WERI-Rb-1 (cell line): ENCODE measurements at regions not wholly inside any gene's neighbourhood (a gene's known extent, or its start where the extent isn't known, plus 50 kb on each side); places are given as distances from the start of the nearest gene placed in this dataset.

ENCODE experiments used
- DNase-seq: peaks from one replicate; pipeline ENCODE4 v3.0.0-alpha.2; 2020
- H3K27ac ChIP-seq: fragments of 250-450 bp; sonication (Bioruptor Pico); 2 replicates; pipeline ENCODE4 v1.5.1; 2020; ENCODE audit warnings: mild to moderate bottlenecking, moderate library complexity
- H3K27me3 ChIP-seq: fragments of 250-450 bp; sonication (Bioruptor Pico); 2 replicates; pipeline ENCODE4 v1.5.1; 2021; ENCODE audit warnings: mild to moderate bottlenecking, low read depth, moderate library complexity; ENCODE audit not compliant: insufficient read depth, severe bottlenecking
- H3K36me3 ChIP-seq: fragments of 250-450 bp; sonication (Bioruptor Pico); 2 replicates; pipeline ENCODE4 v1.5.1; 2020; ENCODE audit warnings: mild to moderate bottlenecking, moderate library complexity
- H3K4me3 ChIP-seq: 2 replicates; pipeline ENCODE4 v1.5.1; 2011; ENCODE audit warnings: low read depth, mild to moderate bottlenecking, control low read depth, low read length
- H3K9me3 ChIP-seq: fragments of 250-450 bp; sonication (Bioruptor Pico); 2 replicates; pipeline ENCODE4 v1.5.1; 2021; ENCODE audit warnings: mild to moderate bottlenecking, moderate library complexity; ENCODE audit not compliant: severe bottlenecking
- TF ChIP-seq, protein P1 (sequence below): IDR thresholded peaks from 2 replicates; pipeline ENCODE4 v1.5.1; 2011; ENCODE audit warnings: low read depth, mild to moderate bottlenecking, control low read depth, inconsistent platforms, low read length

DNA sequence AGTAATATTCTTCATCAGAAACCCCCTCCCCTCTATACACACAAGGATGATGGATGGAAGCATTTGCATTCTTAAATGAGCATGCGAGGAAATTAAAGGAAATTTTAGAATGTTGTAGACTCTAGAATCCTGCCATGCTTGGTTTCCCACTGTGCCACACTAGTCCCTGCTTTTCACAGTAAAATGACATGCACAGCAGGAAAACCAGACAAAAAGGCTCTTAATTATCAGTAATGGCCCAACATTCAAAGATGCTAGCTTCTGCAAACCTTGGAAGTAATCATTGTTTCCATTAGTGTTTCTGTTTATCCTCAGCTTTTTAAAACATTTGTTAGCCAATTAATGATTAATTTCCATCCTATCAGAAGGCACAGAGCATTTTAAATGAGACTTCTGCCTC lies 255.8 kb downstream of the SLCO4C1 start:
- no peak for DNase-seq
- Histone ChIP-seq H3K36me3 (no peaks in the 10 kb centered on the region), H3K9me3 (no peaks in the 10 kb centered on the region), H3K27me3 (no peaks in the 10 kb centered on the region), H3K27ac (no peak overlapping the region), H3K4me3 (no peak overlapping the region)
- TF ChIP-seq, protein P1, sequence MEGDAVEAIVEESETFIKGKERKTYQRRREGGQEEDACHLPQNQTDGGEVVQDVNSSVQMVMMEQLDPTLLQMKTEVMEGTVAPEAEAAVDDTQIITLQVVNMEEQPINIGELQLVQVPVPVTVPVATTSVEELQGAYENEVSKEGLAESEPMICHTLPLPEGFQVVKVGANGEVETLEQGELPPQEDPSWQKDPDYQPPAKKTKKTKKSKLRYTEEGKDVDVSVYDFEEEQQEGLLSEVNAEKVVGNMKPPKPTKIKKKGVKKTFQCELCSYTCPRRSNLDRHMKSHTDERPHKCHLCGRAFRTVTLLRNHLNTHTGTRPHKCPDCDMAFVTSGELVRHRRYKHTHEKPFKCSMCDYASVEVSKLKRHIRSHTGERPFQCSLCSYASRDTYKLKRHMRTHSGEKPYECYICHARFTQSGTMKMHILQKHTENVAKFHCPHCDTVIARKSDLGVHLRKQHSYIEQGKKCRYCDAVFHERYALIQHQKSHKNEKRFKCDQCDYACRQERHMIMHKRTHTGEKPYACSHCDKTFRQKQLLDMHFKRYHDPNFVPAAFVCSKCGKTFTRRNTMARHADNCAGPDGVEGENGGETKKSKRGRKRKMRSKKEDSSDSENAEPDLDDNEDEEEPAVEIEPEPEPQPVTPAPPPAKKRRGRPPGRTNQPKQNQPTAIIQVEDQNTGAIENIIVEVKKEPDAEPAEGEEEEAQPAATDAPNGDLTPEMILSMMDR = no peak

GRCh38 chr5:102036927-102037326 lies 259.2 kb downstream of the SLCO4C1 start:
- H3K27ac ChIP-seq = no peak overlapping the region
- no peak overlapping the region for H3K4me3 ChIP-seq
- no peaks in the 10 kb centered on the region for H3K9me3 ChIP-seq
- no peaks in the 10 kb centered on the region for H3K27me3 ChIP-seq
- TF ChIP-seq, protein P1 = no peak
- DNase-seq = no peak
- H3K36me3 ChIP-seq = no peaks in the 10 kb centered on the region

DNA sequence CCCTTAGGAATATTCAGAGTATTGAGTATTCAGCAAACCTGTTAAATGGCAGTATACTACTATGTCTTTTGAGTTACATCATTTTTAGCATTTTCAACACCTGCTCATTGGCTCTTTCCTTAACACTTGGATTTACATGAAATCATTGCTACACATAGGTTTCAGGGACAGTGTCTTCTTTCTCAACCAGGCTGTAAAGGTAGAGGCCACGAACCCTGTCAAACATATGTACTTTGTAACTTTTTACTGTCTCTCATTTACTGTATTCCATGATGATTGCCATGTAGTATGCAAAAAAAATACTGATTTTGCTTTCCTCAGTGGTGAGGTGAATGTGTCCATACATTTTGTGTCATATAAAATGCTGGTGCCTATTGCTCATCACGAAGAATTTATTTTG lies 264.4 kb downstream of the SLCO4C1 start:
- Histone ChIP-seq H3K9me3 (no peaks in the 10 kb centered on the region), H3K27ac (no peak overlapping the region), H3K36me3 (no peaks in the 10 kb centered on the region), H3K27me3 (no peaks in the 10 kb centered on the region), H3K4me3 (no peak overlapping the region)
- no peak for DNase-seq
- TF ChIP-seq, protein P1 = no peak

DNA sequence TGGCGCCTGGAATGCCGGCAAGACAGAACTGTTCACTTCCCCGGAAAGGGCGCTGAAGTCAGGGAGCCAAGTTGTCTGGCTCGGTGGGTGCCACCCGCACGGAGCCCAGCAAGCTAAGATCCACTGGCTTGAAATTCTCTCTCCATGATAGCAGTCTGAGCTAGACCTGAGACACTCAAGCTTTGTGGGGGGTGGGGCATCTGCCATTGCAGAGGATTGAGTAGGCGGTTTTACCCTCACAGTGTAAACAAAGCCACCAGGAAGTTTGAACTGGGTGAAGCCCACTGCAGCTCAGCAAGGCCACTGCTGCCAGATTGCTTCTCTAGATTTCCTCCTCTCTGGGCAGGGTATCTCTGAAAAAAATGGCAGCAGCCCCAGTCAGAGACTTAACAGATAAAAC lies 277.4 kb downstream of the SLCO4C1 start:
- Histone ChIP-seq H3K27ac (no peak overlapping the region), H3K36me3 (no peaks in the 10 kb centered on the region), H3K4me3 (no peak overlapping the region), H3K9me3 (no peaks in the 10 kb centered on the region), H3K27me3 (no peaks in the 10 kb centered on the region)
- TF ChIP-seq, protein P1 = no peak
- DNase-seq = no peak

DNA sequence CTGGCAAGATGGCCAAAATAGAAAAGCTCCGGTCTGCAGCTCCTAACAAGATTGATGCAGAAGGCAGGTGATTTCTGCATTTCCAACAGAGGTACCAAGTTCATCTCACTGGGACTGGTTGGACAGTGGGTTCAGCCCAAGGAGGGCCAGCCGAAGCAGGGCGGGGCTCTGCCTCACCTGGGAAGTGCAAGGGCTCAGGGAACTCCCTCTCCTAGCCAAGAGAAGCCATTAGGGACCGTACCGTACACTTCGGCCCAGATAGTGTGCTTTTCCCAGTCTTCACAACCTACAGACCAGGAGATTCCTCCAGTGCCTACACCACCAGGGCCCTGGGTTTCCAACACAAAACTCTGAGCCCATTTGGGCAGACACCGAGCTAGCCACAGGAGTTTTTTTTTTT lies 277.8 kb downstream of the SLCO4C1 start:
- Histone ChIP-seq H3K27me3 (no peaks in the 10 kb centered on the region), H3K4me3 (no peak overlapping the region), H3K27ac (no peak overlapping the region), H3K36me3 (no peaks in the 10 kb centered on the region), H3K9me3 (no peaks in the 10 kb centered on the region)
- DNase-seq = no peak
- TF ChIP-seq, protein P1 = no peak

DNA sequence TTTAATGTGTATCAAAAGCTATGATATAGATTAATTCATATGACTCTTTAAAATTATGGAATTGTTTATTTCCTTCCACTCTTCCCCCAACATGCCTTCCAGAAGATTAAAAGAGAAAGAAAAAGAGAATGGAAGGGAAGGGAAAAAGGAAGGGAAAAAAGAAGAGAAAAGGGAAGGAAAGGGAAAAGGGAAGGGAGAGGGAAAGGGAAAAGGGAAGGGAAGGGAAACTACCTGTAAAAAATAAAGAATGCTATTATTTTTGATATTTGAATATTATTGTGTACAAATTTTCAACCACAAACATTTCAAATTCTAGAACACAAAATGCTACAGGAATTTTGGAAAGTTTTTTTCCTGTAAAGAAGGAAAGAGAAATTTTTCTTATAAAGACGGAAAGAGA lies 281.7 kb downstream of the SLCO4C1 start:
- H3K36me3 ChIP-seq = no peaks in the 10 kb centered on the region
- H3K27ac ChIP-seq = no peak overlapping the region
- TF ChIP-seq, protein P1 = no peak
- no peak for DNase-seq
- no peak overlapping the region for H3K4me3 ChIP-seq
- no peaks in the 10 kb centered on the region for H3K9me3 ChIP-seq
- H3K27me3 ChIP-seq = no peaks in the 10 kb centered on the region
